ENCODE measurements at regions not wholly inside any gene's neighbourhood (a gene's known extent, or its start where the extent isn't known, plus 50 kb on each side); places are given as distances from the start of the nearest gene placed in this dataset.

- no peak for TF ChIP-seq FOXP4 (CRISPR knock-in tag; IDR thresholded peaks at IDR 0.05)
- TF ChIP-seq ZSCAN9 (CRISPR knock-in tag; IDR thresholded peaks at IDR 0.05; ENCODE audit: borderline replicate concordance), result no peak
- no peak for TF ChIP-seq TBL1XR1 (IDR thresholded peaks at IDR 0.05; ENCODE audit: borderline replicate concordance, low read length, partially characterized antibody)
- no peak for TF ChIP-seq ZNF709 (CRISPR knock-in tag; IDR thresholded peaks at IDR 0.05)
- no peak for TF ChIP-seq KLF15 (CRISPR knock-in tag; IDR thresholded peaks at IDR 0.05; ENCODE audit: borderline replicate concordance)
Observed at GRCh38 chr1:96360036-96360795, 361.4 kb upstream of the PTBP2 start (continued).

GRCh38 chr1:96361271-96361856 is 360.2 kb upstream of the PTBP2 start:
- FAIRE-seq, result no peak
- ATAC-seq, result no peak
- in situ Hi-C loops (cut with HindIII; ENCODE audit: extremely low pct_ligation_motif_present, low pct_unique_long_range_greater_than_20kb), result no loop called here
- Histone ChIP-seq H3K4me3 (replicated peaks in 1 of 3; ENCODE audit: insufficient read depth in 1 of 3, low read depth in 2 of 3, low read length in 3 of 3) (no peak overlapping the region), H3K79me2 (ENCODE audit: insufficient read depth, low read length) (no peaks in the 10 kb centered on the region), H2AFZ (ENCODE audit: low read length) (no peak overlapping the region), H4K20me1 (ENCODE audit: insufficient read depth, low read length) (no peaks in the 10 kb centered on the region), H3K9me3 (ENCODE audit: low read length) (no peaks in the 10 kb centered on the region), H3K4me2 (ENCODE audit: low read depth, low read length) (no peak overlapping the region), H3K4me1 (ENCODE audit: insufficient read depth, low read length) (no peaks in the 10 kb centered on the region), H3K27me3 (ENCODE audit: control insufficient read depth in 1 of 2, insufficient read depth in 2 of 2, low read length in 2 of 2) (no peaks in the 10 kb centered on the region; a peak in 1 of 5 replicates), H3K36me3 (replicated peaks in 1 of 2; ENCODE audit: control insufficient read depth in 1 of 2, insufficient read depth in 2 of 2, low read length in 2 of 2) (no peaks in the 10 kb centered on the region), H3K27ac (ENCODE audit: extremely low read length, insufficient read depth, low read length) (no peak overlapping the region), H3K9ac (ENCODE audit: insufficient read depth, low read depth, low read length) (no peak overlapping the region)
- ChIA-PET POLR2A (no interaction called here), CTCF (ENCODE audit: low intra/inter-chr PET ratio, low total read pairs) (no interaction called here)
- DNase-seq (ENCODE audit: low spot score), result no peak
- 28% methylated on average over 4 of the region's 5 CpGs for WGBS (ENCODE audit: low lambda C conversion rate)
- no TSS peak for BruUV-seq (replicated peaks)
- intact Hi-C loops (cut with micrococcal nuclease; ENCODE audit: unreplicated experiment), result no loop called here
- TF ChIP-seq KDM5A (IDR thresholded peaks at IDR 0.05; ENCODE audit: borderline replicate concordance, low read length) (no peak), PLSCR1 (CRISPR knock-in tag; IDR thresholded peaks at IDR 0.05; ENCODE audit: borderline replicate concordance) (no peak), FOXJ3 (CRISPR knock-in tag; IDR thresholded peaks at IDR 0.05; ENCODE audit: borderline replicate concordance) (no peak), NCOA5 (CRISPR knock-in tag; IDR thresholded peaks at IDR 0.05) (no peak), CENPT (CRISPR knock-in tag; IDR thresholded peaks at IDR 0.05; ENCODE audit: low read depth) (no peak), JUN (CRISPR knock-in tag; IDR thresholded peaks at IDR 0.05) (no peak), ZNF432 (CRISPR knock-in tag; IDR thresholded peaks at IDR 0.05; ENCODE audit: borderline replicate concordance) (no peak), ZNF546 (CRISPR knock-in tag; conservative IDR thresholded peaks at IDR 0.05) (no peak), FUBP1 (CRISPR knock-in tag; IDR thresholded peaks at IDR 0.05; ENCODE audit: borderline replicate concordance) (no peak), ARID3A (IDR thresholded peaks at IDR 0.05; ENCODE audit: low read depth, low read length) (no peak)
